K562 (cell line): ENCODE measurements at regions not wholly inside any gene's neighbourhood (a gene's known extent, or its start where the extent isn't known, plus 50 kb on each side); places are given as distances from the start of the nearest gene placed in this dataset.

ENCODE experiments used
- ATAC-seq: fragments of 200-7000 bp; cut with Tn5 transposase; 3 replicates; pipeline ENCODE4 v1.9.1; 2020; ENCODE audit warnings: moderate library complexity
- BruUV-seq: library from RNA; stranded (reverse); fragments of 400-500 nt; replicated peaks from 2 replicates; lab custom pipeline; 2021; lab: Mats Ljungman, UMichigan
- CTCF ChIA-PET: fragments of 300-600 bp; formaldehyde crosslinking; extraction: SDS; loops from one replicate; lab custom pipeline; 2021; ENCODE audit warnings: low intra/inter-chr PET ratio; lab: Yijun Ruan, JAX
- POLR2A ChIA-PET: fragments of 300-600, 350-650 bp; sonication (Branson Sonifier 250); formaldehyde crosslinking; extraction: SDS; loops from one replicate; lab custom pipeline; 2021; ENCODE audit warnings: antibody characterized with exemption, inconsistent platforms; lab: Yijun Ruan, JAX
- DNase-seq, 4 experiments: peaks; one replicate each; pipeline versions ENCODE4 v3.0.0 to v3.0.0-alpha.2; 2011 to 2018; ENCODE audit warnings: low spot score in 3 of 4, mixed read lengths in 3 of 4; ENCODE audit errors: extremely low read depth in 1 of 4
- FAIRE-seq: peaks from 2 replicates; lab custom pipeline; 2011; peaks lifted over from hg19 to GRCh38; lab: Jason Lieb, UNC
- H2AFZ ChIP-seq: 2 replicates; pipeline ENCODE4 v1.6.0; 2011; ENCODE audit warnings: low read depth, low read length, control low read depth, inconsistent platforms
- H3K27ac ChIP-seq: fragments of 200-600 bp; 3 replicates; pipeline ENCODE4 v1.8.0; 2011; ENCODE audit warnings: low read depth, mild to moderate bottlenecking, control low read depth, inconsistent platforms, low read length, moderate library complexity, mixed read lengths; ENCODE audit errors: extremely low read depth
- H3K27me3 ChIP-seq, 2 experiments: fragments of 300-600 bp in 1 of 2; 2 replicates in 1 of 2; 3 replicates in 1 of 2; pipeline versions ENCODE4 v1.6.0 to v1.8.0; 2011; ENCODE audit warnings: inconsistent platforms in 2 of 2, low read length in 2 of 2, mild to moderate bottlenecking in 1 of 2, mixed read lengths in 1 of 2, moderate library complexity in 1 of 2; ENCODE audit not compliant: control insufficient read depth in 2 of 2, insufficient read depth in 2 of 2
- H3K36me3 ChIP-seq: fragments of 300-600 bp; 3 replicates; pipeline ENCODE4 v1.8.0; 2011; ENCODE audit warnings: mild to moderate bottlenecking, low read length, inconsistent platforms; ENCODE audit not compliant: control insufficient read depth, insufficient read depth
- H3K4me1 ChIP-seq, 2 experiments: fragments of 200-600 bp in 1 of 2; replicated peaks in 1 of 2; 2 replicates in 1 of 2; 3 replicates in 1 of 2; pipeline versions ENCODE4 v1.5.1 to v1.8.0; 2011; ENCODE audit warnings: inconsistent platforms in 2 of 2, low read length in 2 of 2, mild to moderate bottlenecking in 1 of 2, mixed read lengths in 1 of 2, moderate library complexity in 1 of 2; ENCODE audit not compliant: control insufficient read depth in 2 of 2, insufficient read depth in 2 of 2
- H3K4me2 ChIP-seq: 2 replicates; pipeline ENCODE4 v1.6.1; 2011; ENCODE audit warnings: low read length, control low read depth, inconsistent platforms, mixed read lengths; ENCODE audit not compliant: insufficient read depth
- H3K4me3 ChIP-seq: fragments of 200-600 bp; sonication (generic), shearing (Covaris generic); 2 replicates; pipeline ENCODE4 v1.5.1; 2016; ENCODE audit warnings: control low read depth, inconsistent platforms
- H3K79me2 ChIP-seq: fragments of 200-600 bp; 3 replicates; pipeline ENCODE4 v1.8.0; 2011; ENCODE audit warnings: low read length, inconsistent platforms; ENCODE audit not compliant: control insufficient read depth, insufficient read depth
- H3K9ac ChIP-seq, 2 experiments: 2 replicates each; pipeline versions ENCODE4 v1.6.0 to v1.6.1; 2011; ENCODE audit warnings: low read depth in 2 of 2, low read length in 2 of 2, control low read depth in 1 of 2, inconsistent platforms in 1 of 2, mild to moderate bottlenecking in 1 of 2, mixed read lengths in 1 of 2; ENCODE audit not compliant: insufficient read depth in 1 of 2
- H3K9me1 ChIP-seq: one replicate; pipeline ENCODE4 v1.6.0; 2011; ENCODE audit warnings: inconsistent platforms, mild to moderate bottlenecking, low read length, moderate library complexity; ENCODE audit not compliant: control insufficient read depth, insufficient read depth
- H3K9me3 ChIP-seq: replicated peaks from 2 replicates; pipeline ENCODE4 v1.5.1; 2011; ENCODE audit warnings: low read depth, low read length, inconsistent platforms; ENCODE audit not compliant: control insufficient read depth, insufficient read depth
- H4K20me1 ChIP-seq: replicated peaks from 2 replicates; pipeline ENCODE4 v1.6.1; 2011; ENCODE audit warnings: low read length, inconsistent platforms, mixed read lengths; ENCODE audit not compliant: control insufficient read depth, insufficient read depth
- ARID2 ChIP-seq: fragments of 450-650 bp; IDR thresholded peaks from 2 replicates; pipeline ENCODE4 v1.6.1; 2017; ENCODE audit warnings: antibody characterized with exemption, mild to moderate bottlenecking
- CHD1 ChIP-seq: fragments of 200-600 bp; sonication (generic); IDR thresholded peaks from one replicate; pipeline ENCODE4 v1.6.1; 2012; ENCODE audit warnings: mild to moderate bottlenecking, moderate library complexity, low read length, inconsistent platforms
- COPS2 ChIP-seq: fragments of 450-650 bp; conservative IDR thresholded peaks from 2 replicates; pipeline ENCODE4 v1.6.1; 2016; ENCODE audit warnings: mild to moderate bottlenecking, moderate library complexity
- ELF2 ChIP-seq: fragments of 250-450 bp; sonication (Bioruptor Pico); IDR thresholded peaks from 2 replicates; pipeline ENCODE4 v1.5.0; 2021; ENCODE audit warnings: mild to moderate bottlenecking
- HDAC1 ChIP-seq, 2 experiments: fragments of 450-650 bp; IDR thresholded peaks; 2 replicates each; pipeline ENCODE4 v1.6.1; 2016 to 2017; ENCODE audit warnings: inconsistent platforms in 1 of 2, mild to moderate bottlenecking in 1 of 2, moderate library complexity in 1 of 2
- HDAC6 ChIP-seq: IDR thresholded peaks from 2 replicates; pipeline ENCODE4 v1.6.1; 2012; ENCODE audit warnings: low read depth, mild to moderate bottlenecking, control low read depth, inconsistent platforms, low read length, moderate library complexity
- MCM3 ChIP-seq: fragments of 450-650 bp; IDR thresholded peaks from 2 replicates; pipeline ENCODE4 v1.6.1; 2016
- NFE2 ChIP-seq: IDR thresholded peaks from 2 replicates; pipeline ENCODE4 v1.6.1; 2014; ENCODE audit warnings: antibody characterized with exemption, low read depth
- RBM22 ChIP-seq: fragments of 200-400 bp; formaldehyde crosslinking; IDR thresholded peaks from 2 replicates; pipeline ENCODE4 v1.6.1; 2018; ENCODE audit warnings: low read length, low read depth; ENCODE audit not compliant: poor library complexity, severe bottlenecking
- SMAD3 ChIP-seq: fragments of 450-650 bp; formaldehyde crosslinking; conservative IDR thresholded peaks from 2 replicates; pipeline ENCODE4 v1.4.0; 2020; ENCODE audit warnings: mild to moderate bottlenecking
- WGBS: fragments of 100-300 bp; shearing (Covaris generic); methylation state at CpG from one replicate; pipeline ENCODE4 v1.1.6; 2016; ENCODE audit warnings: low coverage, mixed read lengths; ENCODE audit not compliant: insufficient coverage; ENCODE audit errors: missing lambda C conversion rate; 5-methylcytosine and 5-hydroxymethylcytosine counted together
- in situ Hi-C: fragments of 300-500 bp; cut with MboI; formaldehyde crosslinking; loops from 4 replicates; pipeline ENCODE4 v1.15.0; 2018; ENCODE audit warnings: inconsistent platforms, mixed read lengths
- intact Hi-C: fragments of 100-400 bp; cut with micrococcal nuclease; formaldehyde crosslinking; loops from 2 replicates; pipeline ENCODE4 v1.14.2; 2022
- TF ChIP-seq, protein P1 (sequence below): fragments of 450-650 bp; IDR thresholded peaks from 2 replicates; pipeline ENCODE4 v1.6.1; 2016; ENCODE audit warnings: mild to moderate bottlenecking, moderate library complexity

DNA sequence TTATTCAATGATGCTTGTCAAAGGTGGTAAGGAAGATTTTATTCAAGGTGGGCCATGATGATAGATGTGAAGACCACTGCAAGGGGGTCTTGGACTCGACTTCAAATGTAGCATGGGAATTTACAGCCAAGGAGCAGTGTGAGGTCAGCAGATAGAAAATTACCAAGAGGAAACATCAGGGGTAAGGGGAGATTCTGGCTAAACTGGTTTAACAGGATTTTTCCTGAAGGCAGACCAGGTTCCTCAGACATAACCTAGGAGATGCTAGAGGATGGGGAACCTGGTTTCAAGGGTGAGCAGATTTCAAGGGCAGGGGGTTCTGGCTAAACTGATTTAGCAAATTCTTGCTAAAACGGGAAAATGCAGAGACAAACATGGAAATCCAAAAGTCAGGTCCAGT is 464.9 kb downstream of the TAFA4 start (continued):
- TF ChIP-seq SMAD3 (CRISPR knock-in tag) = no peak
- no peak for TF ChIP-seq MCM3
- TF ChIP-seq, all 486 proteins: peak for 0

DNA sequence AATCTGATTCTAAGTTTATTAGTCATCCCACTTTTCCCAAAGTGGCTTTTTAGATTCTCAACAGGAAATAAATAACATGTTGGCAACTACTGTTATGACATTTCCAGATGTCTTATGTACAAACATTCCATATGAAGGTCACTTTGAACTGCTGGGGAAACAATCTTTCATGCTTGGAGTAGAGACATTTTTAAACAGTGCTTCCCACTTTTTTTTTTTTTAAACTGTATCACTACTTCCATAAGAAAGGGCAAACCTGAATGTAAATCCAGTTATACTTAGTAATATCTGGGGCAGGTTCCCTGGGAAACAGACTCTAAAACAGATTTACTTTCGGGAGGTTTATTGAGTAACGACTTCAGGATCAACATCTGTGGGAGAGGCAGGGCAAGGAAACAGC is 473.8 kb downstream of the TAFA4 start:
- no peak overlapping the region for H3K4me3 ChIP-seq
- intact Hi-C loops = no loop called here
- POLR2A ChIA-PET = no interaction called here
- CTCF ChIA-PET = no interaction called here
- no peaks in the 10 kb centered on the region for H3K4me1 ChIP-seq
- no peaks in the 10 kb centered on the region for H4K20me1 ChIP-seq
- H3K9ac ChIP-seq = no peak overlapping the region
- no peak overlapping the region for H2AFZ ChIP-seq
- 0% methylated on average over 2 of the region's 2 CpGs for WGBS
- DNase-seq (no peak), ATAC-seq (no peak), FAIRE-seq (no peak)
- H3K79me2 ChIP-seq = no peaks in the 10 kb centered on the region
- BruUV-seq = no TSS peak
- H3K36me3 ChIP-seq = no peaks in the 10 kb centered on the region
- no peak overlapping the region for H3K4me2 ChIP-seq
- in situ Hi-C loops = no loop called here
- TF ChIP-seq HDAC6 (no peak), CHD1 (no peak), RBM22 (no peak), COPS2 (no peak), ELF2 (CRISPR knock-in tag) (no peak), ARID2 (no peak), HDAC1 (IDR thresholded peaks at IDR 0.05) (no peak), NFE2 (no peak)
- TF ChIP-seq, protein P1, sequence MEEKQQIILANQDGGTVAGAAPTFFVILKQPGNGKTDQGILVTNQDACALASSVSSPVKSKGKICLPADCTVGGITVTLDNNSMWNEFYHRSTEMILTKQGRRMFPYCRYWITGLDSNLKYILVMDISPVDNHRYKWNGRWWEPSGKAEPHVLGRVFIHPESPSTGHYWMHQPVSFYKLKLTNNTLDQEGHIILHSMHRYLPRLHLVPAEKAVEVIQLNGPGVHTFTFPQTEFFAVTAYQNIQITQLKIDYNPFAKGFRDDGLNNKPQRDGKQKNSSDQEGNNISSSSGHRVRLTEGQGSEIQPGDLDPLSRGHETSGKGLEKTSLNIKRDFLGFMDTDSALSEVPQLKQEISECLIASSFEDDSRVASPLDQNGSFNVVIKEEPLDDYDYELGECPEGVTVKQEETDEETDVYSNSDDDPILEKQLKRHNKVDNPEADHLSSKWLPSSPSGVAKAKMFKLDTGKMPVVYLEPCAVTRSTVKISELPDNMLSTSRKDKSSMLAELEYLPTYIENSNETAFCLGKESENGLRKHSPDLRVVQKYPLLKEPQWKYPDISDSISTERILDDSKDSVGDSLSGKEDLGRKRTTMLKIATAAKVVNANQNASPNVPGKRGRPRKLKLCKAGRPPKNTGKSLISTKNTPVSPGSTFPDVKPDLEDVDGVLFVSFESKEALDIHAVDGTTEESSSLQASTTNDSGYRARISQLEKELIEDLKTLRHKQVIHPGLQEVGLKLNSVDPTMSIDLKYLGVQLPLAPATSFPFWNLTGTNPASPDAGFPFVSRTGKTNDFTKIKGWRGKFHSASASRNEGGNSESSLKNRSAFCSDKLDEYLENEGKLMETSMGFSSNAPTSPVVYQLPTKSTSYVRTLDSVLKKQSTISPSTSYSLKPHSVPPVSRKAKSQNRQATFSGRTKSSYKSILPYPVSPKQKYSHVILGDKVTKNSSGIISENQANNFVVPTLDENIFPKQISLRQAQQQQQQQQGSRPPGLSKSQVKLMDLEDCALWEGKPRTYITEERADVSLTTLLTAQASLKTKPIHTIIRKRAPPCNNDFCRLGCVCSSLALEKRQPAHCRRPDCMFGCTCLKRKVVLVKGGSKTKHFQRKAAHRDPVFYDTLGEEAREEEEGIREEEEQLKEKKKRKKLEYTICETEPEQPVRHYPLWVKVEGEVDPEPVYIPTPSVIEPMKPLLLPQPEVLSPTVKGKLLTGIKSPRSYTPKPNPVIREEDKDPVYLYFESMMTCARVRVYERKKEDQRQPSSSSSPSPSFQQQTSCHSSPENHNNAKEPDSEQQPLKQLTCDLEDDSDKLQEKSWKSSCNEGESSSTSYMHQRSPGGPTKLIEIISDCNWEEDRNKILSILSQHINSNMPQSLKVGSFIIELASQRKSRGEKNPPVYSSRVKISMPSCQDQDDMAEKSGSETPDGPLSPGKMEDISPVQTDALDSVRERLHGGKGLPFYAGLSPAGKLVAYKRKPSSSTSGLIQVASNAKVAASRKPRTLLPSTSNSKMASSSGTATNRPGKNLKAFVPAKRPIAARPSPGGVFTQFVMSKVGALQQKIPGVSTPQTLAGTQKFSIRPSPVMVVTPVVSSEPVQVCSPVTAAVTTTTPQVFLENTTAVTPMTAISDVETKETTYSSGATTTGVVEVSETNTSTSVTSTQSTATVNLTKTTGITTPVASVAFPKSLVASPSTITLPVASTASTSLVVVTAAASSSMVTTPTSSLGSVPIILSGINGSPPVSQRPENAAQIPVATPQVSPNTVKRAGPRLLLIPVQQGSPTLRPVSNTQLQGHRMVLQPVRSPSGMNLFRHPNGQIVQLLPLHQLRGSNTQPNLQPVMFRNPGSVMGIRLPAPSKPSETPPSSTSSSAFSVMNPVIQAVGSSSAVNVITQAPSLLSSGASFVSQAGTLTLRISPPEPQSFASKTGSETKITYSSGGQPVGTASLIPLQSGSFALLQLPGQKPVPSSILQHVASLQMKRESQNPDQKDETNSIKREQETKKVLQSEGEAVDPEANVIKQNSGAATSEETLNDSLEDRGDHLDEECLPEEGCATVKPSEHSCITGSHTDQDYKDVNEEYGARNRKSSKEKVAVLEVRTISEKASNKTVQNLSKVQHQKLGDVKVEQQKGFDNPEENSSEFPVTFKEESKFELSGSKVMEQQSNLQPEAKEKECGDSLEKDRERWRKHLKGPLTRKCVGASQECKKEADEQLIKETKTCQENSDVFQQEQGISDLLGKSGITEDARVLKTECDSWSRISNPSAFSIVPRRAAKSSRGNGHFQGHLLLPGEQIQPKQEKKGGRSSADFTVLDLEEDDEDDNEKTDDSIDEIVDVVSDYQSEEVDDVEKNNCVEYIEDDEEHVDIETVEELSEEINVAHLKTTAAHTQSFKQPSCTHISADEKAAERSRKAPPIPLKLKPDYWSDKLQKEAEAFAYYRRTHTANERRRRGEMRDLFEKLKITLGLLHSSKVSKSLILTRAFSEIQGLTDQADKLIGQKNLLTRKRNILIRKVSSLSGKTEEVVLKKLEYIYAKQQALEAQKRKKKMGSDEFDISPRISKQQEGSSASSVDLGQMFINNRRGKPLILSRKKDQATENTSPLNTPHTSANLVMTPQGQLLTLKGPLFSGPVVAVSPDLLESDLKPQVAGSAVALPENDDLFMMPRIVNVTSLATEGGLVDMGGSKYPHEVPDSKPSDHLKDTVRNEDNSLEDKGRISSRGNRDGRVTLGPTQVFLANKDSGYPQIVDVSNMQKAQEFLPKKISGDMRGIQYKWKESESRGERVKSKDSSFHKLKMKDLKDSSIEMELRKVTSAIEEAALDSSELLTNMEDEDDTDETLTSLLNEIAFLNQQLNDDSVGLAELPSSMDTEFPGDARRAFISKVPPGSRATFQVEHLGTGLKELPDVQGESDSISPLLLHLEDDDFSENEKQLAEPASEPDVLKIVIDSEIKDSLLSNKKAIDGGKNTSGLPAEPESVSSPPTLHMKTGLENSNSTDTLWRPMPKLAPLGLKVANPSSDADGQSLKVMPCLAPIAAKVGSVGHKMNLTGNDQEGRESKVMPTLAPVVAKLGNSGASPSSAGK = no peak
- H3K27ac ChIP-seq = no peak overlapping the region
- no peaks in the 10 kb centered on the region for H3K27me3 ChIP-seq
- H3K9me3 ChIP-seq = no peaks in the 10 kb centered on the region
- H3K9me1 ChIP-seq = no peaks in the 10 kb centered on the region
